SK-N-SH (cell line): ENCODE measurements at regions not wholly inside any gene's neighbourhood (a gene's known extent, or its start where the extent isn't known, plus 50 kb on each side); places are given as distances from the start of the nearest gene placed in this dataset.

Experiments
- EZH2phosphoT487 ChIP-seq: fragments of 200-600 bp; sonication (generic); IDR thresholded peaks from 2 replicates; pipeline ENCODE4 v1.6.1; 2017; ENCODE audit warnings: low read depth, mixed run types, mild to moderate bottlenecking, antibody characterized with exemption, moderate library complexity, borderline replicate concordance
- FOXJ3 ChIP-seq: sonication (generic); formaldehyde crosslinking; IDR thresholded peaks from 2 replicates; pipeline ENCODE4 v1.5.1; 2020; ENCODE audit warnings: mild to moderate bottlenecking, missing genetic modification reagents
- GATA2 ChIP-seq: sonication (generic); formaldehyde crosslinking; IDR thresholded peaks from 2 replicates; pipeline ENCODE4 v1.5.0; 2020; ENCODE audit warnings: mild to moderate bottlenecking, missing genetic modification reagents
- POLR2AphosphoS5 ChIP-seq: IDR thresholded peaks from 2 replicates; pipeline ENCODE4 v1.6.1; 2012; ENCODE audit warnings: low read depth, low read length
- TCF12 ChIP-seq: IDR thresholded peaks from 2 replicates; pipeline ENCODE4 v1.4.0; 2012
- TF ChIP-seq, protein P1 (sequence below): fragments of 200-600 bp; sonication (generic); IDR thresholded peaks from 2 replicates; pipeline ENCODE4 v1.6.1; 2017; ENCODE audit warnings: antibody characterized with exemption, mild to moderate bottlenecking, moderate library complexity

DNA sequence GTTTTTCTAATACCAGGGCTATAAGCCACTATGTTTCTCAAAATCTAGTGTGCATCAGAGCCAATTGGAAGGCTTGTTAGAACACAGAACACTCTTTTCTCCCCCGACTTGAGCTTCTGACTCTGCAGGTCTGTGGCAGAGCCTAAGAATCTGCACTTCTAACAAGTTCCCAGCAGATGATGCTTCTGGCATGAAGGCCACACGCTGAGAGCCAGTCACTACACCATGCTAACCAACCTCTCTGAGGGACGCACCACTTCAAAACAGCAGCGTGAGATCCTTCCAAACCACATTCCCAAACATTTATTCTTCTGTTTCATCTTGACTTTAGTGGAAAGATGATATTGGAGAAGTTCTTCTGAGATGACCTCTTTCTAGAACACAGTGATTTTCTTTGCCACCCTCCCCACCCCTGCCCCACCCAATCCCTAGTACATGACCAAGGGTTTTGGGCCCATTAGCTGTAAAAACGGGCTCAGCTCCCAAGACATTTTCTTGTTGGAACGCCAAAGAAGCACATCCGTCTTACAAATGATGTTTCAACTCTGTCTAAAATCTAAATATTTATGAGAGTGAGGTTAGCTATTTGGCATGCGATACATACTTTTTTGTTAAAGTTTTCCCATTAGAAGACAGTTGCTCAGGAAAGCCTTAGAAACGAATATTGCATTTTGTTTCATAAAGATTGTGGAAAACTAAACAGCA, 391.9 kb downstream of the TMEM182 start:
- TF ChIP-seq EZH2phosphoT487, result no peak
- TF ChIP-seq, protein P1, sequence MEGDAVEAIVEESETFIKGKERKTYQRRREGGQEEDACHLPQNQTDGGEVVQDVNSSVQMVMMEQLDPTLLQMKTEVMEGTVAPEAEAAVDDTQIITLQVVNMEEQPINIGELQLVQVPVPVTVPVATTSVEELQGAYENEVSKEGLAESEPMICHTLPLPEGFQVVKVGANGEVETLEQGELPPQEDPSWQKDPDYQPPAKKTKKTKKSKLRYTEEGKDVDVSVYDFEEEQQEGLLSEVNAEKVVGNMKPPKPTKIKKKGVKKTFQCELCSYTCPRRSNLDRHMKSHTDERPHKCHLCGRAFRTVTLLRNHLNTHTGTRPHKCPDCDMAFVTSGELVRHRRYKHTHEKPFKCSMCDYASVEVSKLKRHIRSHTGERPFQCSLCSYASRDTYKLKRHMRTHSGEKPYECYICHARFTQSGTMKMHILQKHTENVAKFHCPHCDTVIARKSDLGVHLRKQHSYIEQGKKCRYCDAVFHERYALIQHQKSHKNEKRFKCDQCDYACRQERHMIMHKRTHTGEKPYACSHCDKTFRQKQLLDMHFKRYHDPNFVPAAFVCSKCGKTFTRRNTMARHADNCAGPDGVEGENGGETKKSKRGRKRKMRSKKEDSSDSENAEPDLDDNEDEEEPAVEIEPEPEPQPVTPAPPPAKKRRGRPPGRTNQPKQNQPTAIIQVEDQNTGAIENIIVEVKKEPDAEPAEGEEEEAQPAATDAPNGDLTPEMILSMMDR, result no peak
- no peak for TF ChIP-seq POLR2AphosphoS5
- no peak for TF ChIP-seq FOXJ3 (CRISPR knock-in tag)
- TF ChIP-seq TCF12, result no peak
- no peak for TF ChIP-seq GATA2 (CRISPR knock-in tag)
